Osteocyte (in vitro differentiated cells): ENCODE measurements at regions not wholly inside any gene's neighbourhood (a gene's known extent, or its start where the extent isn't known, plus 50 kb on each side); places are given as distances from the start of the nearest gene placed in this dataset.

Source experiments
- DNase-seq: peaks from one replicate; pipeline ENCODE4 v3.0.0; 2021; ENCODE audit warnings: mixed read lengths; ENCODE audit not compliant: unreplicated experiment; ENCODE audit errors: extremely low spot score
- H3K27ac Mint-ChIP-seq: one replicate; pipeline ENCODE4 v1.8.0; 2021; ENCODE audit warnings: mild to moderate bottlenecking, mixed read lengths; ENCODE audit not compliant: unreplicated experiment
- H3K27me3 Mint-ChIP-seq: one replicate; pipeline ENCODE4 v1.8.0; 2021; ENCODE audit warnings: mixed read lengths; ENCODE audit not compliant: unreplicated experiment
- H3K36me3 Mint-ChIP-seq: one replicate; pipeline ENCODE4 v1.8.0; 2021; ENCODE audit warnings: mixed read lengths; ENCODE audit not compliant: unreplicated experiment
- H3K4me1 Mint-ChIP-seq: one replicate; pipeline ENCODE4 v1.8.0; 2021; ENCODE audit warnings: mixed read lengths; ENCODE audit not compliant: unreplicated experiment
- H3K4me3 Mint-ChIP-seq: one replicate; pipeline ENCODE4 v1.8.0; 2021; ENCODE audit warnings: mild to moderate bottlenecking, moderate library complexity, mixed read lengths; ENCODE audit not compliant: unreplicated experiment
- H3K9me3 Mint-ChIP-seq: one replicate; pipeline ENCODE4 v1.8.0; 2021; ENCODE audit warnings: mixed read lengths; ENCODE audit not compliant: unreplicated experiment
- TF ChIP-seq, protein P1 (sequence below): fragments of 200-600 bp; sonication (generic); IDR thresholded peaks from 2 replicates; pipeline ENCODE4 v1.5.0; 2021; ENCODE audit warnings: antibody characterized with exemption, mild to moderate bottlenecking, moderate library complexity

DNA sequence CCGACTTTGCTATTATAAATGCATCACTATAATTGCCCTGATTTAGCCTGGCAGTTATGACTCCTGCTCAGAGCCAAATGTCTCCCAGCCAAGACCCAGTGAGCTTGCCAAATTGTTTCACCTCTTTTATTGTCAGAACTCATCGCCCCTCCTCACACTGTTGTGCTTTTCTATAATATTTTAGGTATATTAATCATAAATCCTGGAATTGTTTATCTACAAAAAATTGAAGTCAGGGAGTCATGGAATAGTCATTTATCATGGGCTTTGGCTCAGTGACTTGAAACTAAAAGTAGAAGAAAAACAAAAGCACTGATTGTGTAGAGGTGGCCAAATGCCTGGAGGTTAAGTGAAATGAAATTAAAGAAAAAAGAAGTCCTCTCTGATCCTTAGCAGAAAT lies 85.6 kb downstream of the PFDN4 start:
- Mint-ChIP-seq H3K4me3 (no peak overlapping the region), H3K27ac (no peak overlapping the region), H3K9me3 (no peaks in the 10 kb centered on the region), H3K27me3 (peaks cover 17% of the 10 kb centered on the region), H3K36me3 (no peaks in the 10 kb centered on the region), H3K4me1 (no peaks in the 10 kb centered on the region)
- TF ChIP-seq, protein P1, sequence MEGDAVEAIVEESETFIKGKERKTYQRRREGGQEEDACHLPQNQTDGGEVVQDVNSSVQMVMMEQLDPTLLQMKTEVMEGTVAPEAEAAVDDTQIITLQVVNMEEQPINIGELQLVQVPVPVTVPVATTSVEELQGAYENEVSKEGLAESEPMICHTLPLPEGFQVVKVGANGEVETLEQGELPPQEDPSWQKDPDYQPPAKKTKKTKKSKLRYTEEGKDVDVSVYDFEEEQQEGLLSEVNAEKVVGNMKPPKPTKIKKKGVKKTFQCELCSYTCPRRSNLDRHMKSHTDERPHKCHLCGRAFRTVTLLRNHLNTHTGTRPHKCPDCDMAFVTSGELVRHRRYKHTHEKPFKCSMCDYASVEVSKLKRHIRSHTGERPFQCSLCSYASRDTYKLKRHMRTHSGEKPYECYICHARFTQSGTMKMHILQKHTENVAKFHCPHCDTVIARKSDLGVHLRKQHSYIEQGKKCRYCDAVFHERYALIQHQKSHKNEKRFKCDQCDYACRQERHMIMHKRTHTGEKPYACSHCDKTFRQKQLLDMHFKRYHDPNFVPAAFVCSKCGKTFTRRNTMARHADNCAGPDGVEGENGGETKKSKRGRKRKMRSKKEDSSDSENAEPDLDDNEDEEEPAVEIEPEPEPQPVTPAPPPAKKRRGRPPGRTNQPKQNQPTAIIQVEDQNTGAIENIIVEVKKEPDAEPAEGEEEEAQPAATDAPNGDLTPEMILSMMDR, result no peak
- DNase-seq, result no peak

DNA sequence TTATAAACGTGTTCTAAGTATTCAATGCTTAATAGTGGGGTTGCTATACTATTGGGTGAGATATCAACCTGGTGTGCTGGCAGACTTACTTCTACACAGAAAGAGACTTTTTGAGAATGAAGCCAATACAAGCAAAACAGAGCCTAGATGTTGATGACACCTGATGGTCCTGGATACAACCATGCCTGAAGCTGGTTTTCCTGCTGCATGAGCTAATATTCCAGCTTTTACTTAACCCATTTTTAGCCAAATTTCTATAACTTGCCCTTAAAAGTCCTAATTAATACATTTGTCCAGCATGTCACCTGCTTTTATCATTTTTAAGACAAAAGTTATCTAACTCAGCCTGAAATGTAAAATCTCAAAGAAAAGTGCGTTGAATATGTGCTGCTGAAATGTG lies 86.2 kb downstream of the PFDN4 start:
- Mint-ChIP-seq H3K4me3 (no peak overlapping the region), H3K4me1 (no peaks in the 10 kb centered on the region), H3K9me3 (no peaks in the 10 kb centered on the region), H3K27ac (no peak overlapping the region), H3K27me3 (peaks cover 17% of the 10 kb centered on the region), H3K36me3 (no peaks in the 10 kb centered on the region)
- DNase-seq, result no peak
- TF ChIP-seq, protein P1, result no peak

DNA sequence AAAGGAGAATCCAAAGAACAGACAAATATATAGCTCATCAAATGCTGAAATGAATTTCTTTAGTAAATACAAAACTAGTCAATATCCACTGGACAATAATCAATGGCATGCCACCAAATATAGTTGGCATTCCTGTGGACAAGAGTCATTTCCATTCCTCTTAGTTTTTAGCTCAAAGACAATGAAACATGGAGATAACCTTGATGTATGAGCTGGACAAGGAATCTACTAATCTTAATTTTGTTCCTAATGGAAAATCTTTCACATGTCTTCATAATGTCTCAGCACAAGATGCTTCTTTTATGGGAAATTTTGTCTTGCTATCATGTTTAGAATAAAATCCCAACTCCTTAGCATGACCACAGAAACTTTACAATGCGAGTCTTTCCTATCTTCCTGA lies 87.8 kb downstream of the PFDN4 start:
- H3K4me1 Mint-ChIP-seq, result no peaks in the 10 kb centered on the region
- peaks cover 26% of the 10 kb centered on the region for H3K27me3 Mint-ChIP-seq
- DNase-seq, result no peak
- TF ChIP-seq, protein P1, result no peak
- H3K27ac Mint-ChIP-seq, result no peak overlapping the region
- H3K9me3 Mint-ChIP-seq, result no peaks in the 10 kb centered on the region
- no peaks in the 10 kb centered on the region for H3K36me3 Mint-ChIP-seq
- H3K4me3 Mint-ChIP-seq, result no peak overlapping the region

DNA sequence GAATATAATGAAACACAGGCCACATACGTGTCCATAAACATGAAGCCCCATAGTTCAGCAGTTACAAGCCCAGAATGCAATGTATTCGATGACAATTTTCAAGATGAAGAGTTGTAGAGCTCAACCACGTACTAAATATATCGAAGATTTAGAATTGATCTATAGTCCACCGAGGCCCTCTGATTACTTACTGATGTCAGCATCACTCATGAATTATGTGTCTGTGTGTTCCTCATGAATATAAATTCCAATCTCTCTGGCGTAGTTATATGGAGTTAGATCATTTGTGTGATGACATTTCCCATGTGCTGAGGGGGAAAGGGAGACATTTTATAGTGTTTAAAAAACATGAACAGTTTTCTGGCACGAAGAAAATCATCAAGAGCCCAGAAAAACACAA lies 97.5 kb downstream of the PFDN4 start:
- Mint-ChIP-seq H3K27me3 (peaks cover 3% of the 10 kb centered on the region), H3K27ac (no peak overlapping the region), H3K4me3 (no peak overlapping the region), H3K4me1 (no peaks in the 10 kb centered on the region), H3K36me3 (no peaks in the 10 kb centered on the region), H3K9me3 (no peaks in the 10 kb centered on the region)
- no peak for DNase-seq
- TF ChIP-seq, protein P1, result no peak

DNA sequence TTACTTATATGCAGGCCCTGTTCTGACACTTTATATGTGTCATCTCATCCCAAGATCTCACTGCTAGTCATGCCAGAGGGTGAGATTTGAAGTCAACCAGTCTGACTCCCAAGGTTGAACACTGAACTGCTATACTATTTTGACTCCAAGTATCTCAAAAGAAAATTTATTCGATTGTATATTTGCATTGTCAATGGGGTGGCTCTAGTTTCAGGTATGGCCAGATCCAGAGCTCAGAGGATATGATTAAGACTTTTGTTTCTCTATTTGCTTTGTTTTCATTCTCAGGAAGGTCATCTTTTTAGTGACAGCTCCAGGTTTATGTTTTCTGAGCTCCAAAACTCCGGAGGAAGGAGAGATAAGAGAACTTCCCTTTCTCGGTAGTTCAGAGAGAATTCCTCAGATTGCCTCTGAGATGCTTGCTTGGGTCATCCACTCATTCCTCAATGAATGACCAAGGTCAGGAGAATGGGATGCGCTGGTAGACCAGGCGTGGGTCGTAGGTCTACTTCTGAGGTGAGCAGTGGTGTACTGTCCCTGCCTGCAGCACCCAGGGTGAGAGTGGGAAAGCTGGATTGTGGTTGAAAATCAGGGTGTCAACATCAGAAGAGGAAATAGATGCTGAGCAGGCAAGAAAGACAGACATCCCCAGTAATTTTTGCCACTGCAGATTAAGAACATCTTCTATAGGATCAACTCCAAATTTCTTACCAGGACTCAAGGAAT lies 99.3 kb downstream of the PFDN4 start:
- H3K36me3 Mint-ChIP-seq, result no peaks in the 10 kb centered on the region
- no peak overlapping the region for H3K27ac Mint-ChIP-seq
- H3K9me3 Mint-ChIP-seq, result no peaks in the 10 kb centered on the region
- no peaks in the 10 kb centered on the region for H3K4me1 Mint-ChIP-seq
- TF ChIP-seq, protein P1, result no peak
- H3K4me3 Mint-ChIP-seq, result no peak overlapping the region
- no peak for DNase-seq
- H3K27me3 Mint-ChIP-seq, result no peaks in the 10 kb centered on the region
